ENCODE measurements at regions not wholly inside any gene's neighbourhood (a gene's known extent, or its start where the extent isn't known, plus 50 kb on each side); places are given as distances from the start of the nearest gene placed in this dataset.

DNA sequence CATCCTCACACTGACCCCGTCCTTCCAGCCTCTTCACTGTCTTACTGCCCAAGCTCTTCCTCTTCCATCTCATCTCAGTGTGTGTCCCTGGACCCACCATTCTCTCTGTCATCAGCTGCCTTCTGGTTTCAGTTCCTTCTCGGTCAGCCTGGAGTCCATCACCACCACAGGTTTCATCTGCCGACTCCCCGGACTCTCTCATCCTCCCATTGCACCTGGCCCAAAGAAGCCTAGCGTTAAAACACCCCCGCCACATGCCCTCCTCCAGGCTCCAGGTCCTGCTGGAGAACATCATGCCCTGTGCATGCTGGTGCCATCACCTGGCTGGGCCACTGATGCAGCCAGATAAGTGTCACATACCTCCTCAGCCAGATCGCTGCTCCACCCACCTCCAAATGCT lies 122.1 kb upstream of the GPR12 start:
- no peak overlapping the region for H2BK12ac ChIP-seq (ENCODE audit: low read length in 2 of 2)
- no peak overlapping the region for H3K9ac ChIP-seq (ENCODE audit: low read length)
- no peaks in the 10 kb centered on the region for H3K4me1 ChIP-seq (ENCODE audit: control insufficient read depth, insufficient read depth, low read depth, low read length)
- no peak overlapping the region for H3K18ac ChIP-seq (ENCODE audit: low read depth in 1 of 2, low read length in 2 of 2)
- no peak overlapping the region for H3K14ac ChIP-seq (ENCODE audit: low read length in 2 of 2)
- no peak overlapping the region for H4K91ac ChIP-seq (ENCODE audit: low read length)
- H2AFZ ChIP-seq (ENCODE audit: low read depth, low read length): no peak overlapping the region
- no peak overlapping the region for H3K27ac ChIP-seq (ENCODE audit: low read length, poor library complexity, severe bottlenecking)
- no peak overlapping the region for H2BK15ac ChIP-seq (ENCODE audit: low read depth, poor library complexity, severe bottlenecking)
- 84% methylated on average over 7 of the region's 7 CpGs for WGBS
- H3K79me1 ChIP-seq (replicated peaks; ENCODE audit: low read length, poor library complexity, severe bottlenecking): no peaks in the 10 kb centered on the region
- H3K9me3 ChIP-seq (ENCODE audit: control insufficient read depth, low read length): peaks cover 4% of the 10 kb centered on the region
- no peak for DNase-seq
- no peak overlapping the region for H3K23ac ChIP-seq (ENCODE audit: low read length in 2 of 2)
- no peak overlapping the region for H3K4ac ChIP-seq (ENCODE audit: low read depth in 1 of 2, low read length in 2 of 2)
- no peaks in the 10 kb centered on the region for H3K36me3 ChIP-seq (ENCODE audit: control insufficient read depth in 1 of 2, insufficient read depth in 2 of 2, low read depth in 1 of 2, low read length in 2 of 2)
- no peak overlapping the region for H3K4me3 ChIP-seq (ENCODE audit: insufficient read depth in 1 of 2, low read depth in 1 of 2, low read length in 2 of 2)
- no peak overlapping the region for H3K4me2 ChIP-seq (ENCODE audit: low read length, poor library complexity, severe bottlenecking)
- no peak overlapping the region for H2BK5ac ChIP-seq (ENCODE audit: low read depth, low read length, poor library complexity, severe bottlenecking)
- H3K27me3 ChIP-seq (ENCODE audit: control insufficient read depth in 1 of 2, insufficient read depth in 1 of 2, low read length in 2 of 2): peaks cover 0 to 37% of the 10 kb centered on the region in 2 experiments
- no peak overlapping the region for H4K8ac ChIP-seq (ENCODE audit: low read length)
- H2AK5ac ChIP-seq (ENCODE audit: low read length, severe bottlenecking): no peak overlapping the region
- no peak overlapping the region for H2BK120ac ChIP-seq (ENCODE audit: low read depth, low read length)

DNA sequence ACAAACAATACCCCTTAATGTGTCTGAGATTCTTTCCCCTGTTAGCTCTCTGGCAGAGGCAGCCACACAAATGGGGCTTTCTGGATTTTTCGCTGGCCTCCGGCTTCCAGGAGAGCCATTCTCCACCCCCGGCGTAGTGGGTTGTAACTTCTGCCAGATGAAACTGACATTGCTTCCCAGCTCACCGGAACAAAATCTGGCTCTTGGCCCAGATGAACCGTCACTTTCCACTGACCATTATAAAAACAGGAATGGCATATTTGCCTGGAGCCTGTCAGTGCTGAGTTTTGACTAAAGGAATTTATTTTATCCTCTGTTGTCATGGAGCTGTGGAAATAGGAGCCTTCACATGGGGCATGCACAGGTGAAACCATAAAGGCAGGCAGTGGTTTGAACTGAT lies 120.6 kb upstream of the GPR12 start:
- Histone ChIP-seq H3K18ac (ENCODE audit: low read depth in 1 of 2, low read length in 2 of 2) (no peak overlapping the region), H3K9me3 (ENCODE audit: control insufficient read depth, low read length) (peaks cover 4% of the 10 kb centered on the region), H2AK5ac (ENCODE audit: low read length, severe bottlenecking) (no peak overlapping the region), H2AFZ (ENCODE audit: low read depth, low read length) (no peak overlapping the region), H4K91ac (ENCODE audit: low read length) (no peak overlapping the region), H3K27me3 (ENCODE audit: control insufficient read depth in 1 of 2, insufficient read depth in 1 of 2, low read length in 2 of 2) (peaks cover 0 to 34% of the 10 kb centered on the region in 2 experiments), H2BK5ac (ENCODE audit: low read depth, low read length, poor library complexity, severe bottlenecking) (no peak overlapping the region), H3K4me3 (ENCODE audit: insufficient read depth in 1 of 2, low read depth in 1 of 2, low read length in 2 of 2) (peak overlapping the region in 1 of 2 experiments; percentile 62), H2BK12ac (ENCODE audit: low read length in 2 of 2) (no peak overlapping the region), H3K27ac (ENCODE audit: low read length, poor library complexity, severe bottlenecking) (no peak overlapping the region), H2BK120ac (ENCODE audit: low read depth, low read length) (no peak overlapping the region), H4K8ac (ENCODE audit: low read length) (no peak overlapping the region), H3K14ac (ENCODE audit: low read length in 2 of 2) (no peak overlapping the region), H3K4ac (ENCODE audit: low read depth in 1 of 2, low read length in 2 of 2) (no peak overlapping the region), H2BK15ac (ENCODE audit: low read depth, poor library complexity, severe bottlenecking) (no peak overlapping the region), H3K79me1 (replicated peaks; ENCODE audit: low read length, poor library complexity, severe bottlenecking) (no peaks in the 10 kb centered on the region), H3K9ac (ENCODE audit: low read length) (peak overlapping the region; percentile 76), H3K4me2 (ENCODE audit: low read length, poor library complexity, severe bottlenecking) (no peak overlapping the region), H3K36me3 (ENCODE audit: control insufficient read depth in 1 of 2, insufficient read depth in 2 of 2, low read depth in 1 of 2, low read length in 2 of 2) (no peaks in the 10 kb centered on the region), H3K4me1 (ENCODE audit: control insufficient read depth, insufficient read depth, low read depth, low read length) (no peaks in the 10 kb centered on the region), H3K23ac (ENCODE audit: low read length in 2 of 2) (no peak overlapping the region)
- DNase-seq: no peak
- 86% methylated on average over 5 of the region's 6 CpGs for WGBS

DNA sequence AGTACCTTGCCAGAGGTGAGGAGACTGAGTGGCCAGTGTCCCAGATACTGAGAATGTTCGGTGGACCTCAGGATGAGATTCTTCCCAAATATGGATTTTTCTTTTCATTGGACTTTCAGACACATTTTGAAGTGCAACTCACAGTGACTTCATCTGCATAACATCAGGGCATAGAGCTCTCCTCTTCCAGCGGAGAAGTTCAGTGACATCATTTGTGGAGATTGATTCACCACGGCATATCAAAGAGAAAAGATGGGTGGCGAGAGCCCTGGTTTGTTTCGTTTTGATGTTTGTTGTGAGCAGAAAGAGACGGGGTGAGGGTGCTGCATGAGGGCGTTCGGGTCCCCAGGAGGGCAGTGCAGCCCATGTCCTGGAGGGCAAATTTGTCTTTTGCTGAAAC lies 120.1 kb upstream of the GPR12 start:
- H2BK120ac ChIP-seq (ENCODE audit: low read depth, low read length): no peak overlapping the region
- H3K23ac ChIP-seq (ENCODE audit: low read length in 2 of 2): no peak overlapping the region
- H2AFZ ChIP-seq (ENCODE audit: low read depth, low read length): no peak overlapping the region
- H3K4me2 ChIP-seq (ENCODE audit: low read length, poor library complexity, severe bottlenecking): no peak overlapping the region
- peaks cover 0 to 34% of the 10 kb centered on the region in 2 experiments for H3K27me3 ChIP-seq (ENCODE audit: control insufficient read depth in 1 of 2, insufficient read depth in 1 of 2, low read length in 2 of 2)
- H3K36me3 ChIP-seq (ENCODE audit: control insufficient read depth in 1 of 2, insufficient read depth in 2 of 2, low read depth in 1 of 2, low read length in 2 of 2): no peaks in the 10 kb centered on the region
- no peak overlapping the region for H3K27ac ChIP-seq (ENCODE audit: low read length, poor library complexity, severe bottlenecking)
- H3K18ac ChIP-seq (ENCODE audit: low read depth in 1 of 2, low read length in 2 of 2): no peak overlapping the region
- no peak for DNase-seq
- no peak overlapping the region for H2AK5ac ChIP-seq (ENCODE audit: low read length, severe bottlenecking)
- H3K4me3 ChIP-seq (ENCODE audit: insufficient read depth in 1 of 2, low read depth in 1 of 2, low read length in 2 of 2): peak overlapping the region in 1 of 2 experiments; percentile 62
- WGBS: 88% methylated on average over 8 of the region's 8 CpGs
- no peak overlapping the region for H3K4ac ChIP-seq (ENCODE audit: low read depth in 1 of 2, low read length in 2 of 2)
- H2BK5ac ChIP-seq (ENCODE audit: low read depth, low read length, poor library complexity, severe bottlenecking): no peak overlapping the region
- no peak overlapping the region for H2BK15ac ChIP-seq (ENCODE audit: low read depth, poor library complexity, severe bottlenecking)
- H3K79me1 ChIP-seq (replicated peaks; ENCODE audit: low read length, poor library complexity, severe bottlenecking): no peaks in the 10 kb centered on the region
- no peak overlapping the region for H2BK12ac ChIP-seq (ENCODE audit: low read length in 2 of 2)
- no peak overlapping the region for H4K8ac ChIP-seq (ENCODE audit: low read length)
- no peak overlapping the region for H3K14ac ChIP-seq (ENCODE audit: low read length in 2 of 2)
- peak overlapping the region; percentile 76 for H3K9ac ChIP-seq (ENCODE audit: low read length)
- peaks cover 7% of the 10 kb centered on the region for H3K9me3 ChIP-seq (ENCODE audit: control insufficient read depth, low read length)
- no peaks in the 10 kb centered on the region for H3K4me1 ChIP-seq (ENCODE audit: control insufficient read depth, insufficient read depth, low read depth, low read length)
- no peak overlapping the region for H4K91ac ChIP-seq (ENCODE audit: low read length)

DNA sequence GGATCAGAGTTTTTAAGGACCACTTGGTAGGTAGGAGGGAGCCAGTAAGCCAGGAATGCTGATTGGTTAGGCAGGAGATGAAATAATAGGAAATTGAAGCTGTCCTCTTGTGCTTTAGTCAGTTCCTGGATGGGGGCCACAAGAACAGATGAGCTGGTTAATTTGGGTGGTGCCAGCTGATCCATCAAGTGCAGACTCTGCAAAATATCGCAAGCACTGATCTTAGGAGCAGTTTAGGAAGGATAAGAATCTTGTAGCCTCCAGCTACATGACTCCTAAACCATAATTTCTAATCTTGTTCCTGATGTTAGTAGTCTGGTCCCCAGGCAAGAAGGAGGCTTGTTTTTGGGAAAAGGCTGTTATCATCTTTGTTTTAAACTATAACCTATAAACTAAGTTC lies 117.9 kb upstream of the GPR12 start:
- DNase-seq: no peak
- WGBS: no CpG with 5 or more reads among the region's 1 CpG
- Histone ChIP-seq H3K23ac (ENCODE audit: low read length in 2 of 2) (no peak overlapping the region), H2BK12ac (ENCODE audit: low read length in 2 of 2) (no peak overlapping the region), H3K27ac (ENCODE audit: low read length, poor library complexity, severe bottlenecking) (no peak overlapping the region), H3K9ac (ENCODE audit: low read length) (no peak overlapping the region), H3K4ac (ENCODE audit: low read depth in 1 of 2, low read length in 2 of 2) (no peak overlapping the region), H2AK5ac (ENCODE audit: low read length, severe bottlenecking) (no peak overlapping the region), H3K9me3 (ENCODE audit: control insufficient read depth, low read length) (peaks cover 7% of the 10 kb centered on the region), H3K14ac (ENCODE audit: low read length in 2 of 2) (no peak overlapping the region), H3K4me3 (ENCODE audit: insufficient read depth in 1 of 2, low read depth in 1 of 2, low read length in 2 of 2) (no peak overlapping the region), H4K91ac (ENCODE audit: low read length) (no peak overlapping the region), H3K4me1 (ENCODE audit: control insufficient read depth, insufficient read depth, low read depth, low read length) (no peaks in the 10 kb centered on the region), H3K27me3 (ENCODE audit: control insufficient read depth in 1 of 2, insufficient read depth in 1 of 2, low read length in 2 of 2) (peaks cover 0 to 35% of the 10 kb centered on the region in 2 experiments), H3K36me3 (ENCODE audit: control insufficient read depth in 1 of 2, insufficient read depth in 2 of 2, low read depth in 1 of 2, low read length in 2 of 2) (no peaks in the 10 kb centered on the region), H3K4me2 (ENCODE audit: low read length, poor library complexity, severe bottlenecking) (no peak overlapping the region), H3K18ac (ENCODE audit: low read depth in 1 of 2, low read length in 2 of 2) (no peak overlapping the region), H3K79me1 (replicated peaks; ENCODE audit: low read length, poor library complexity, severe bottlenecking) (no peaks in the 10 kb centered on the region), H2BK15ac (ENCODE audit: low read depth, poor library complexity, severe bottlenecking) (no peak overlapping the region), H2BK120ac (ENCODE audit: low read depth, low read length) (no peak overlapping the region), H2BK5ac (ENCODE audit: low read depth, low read length, poor library complexity, severe bottlenecking) (no peak overlapping the region), H2AFZ (ENCODE audit: low read depth, low read length) (no peak overlapping the region), H4K8ac (ENCODE audit: low read length) (no peak overlapping the region)
